Adrenal gland (tissue), 9 donors: ENCODE measurements at regions not wholly inside any gene's neighbourhood (a gene's known extent, or its start where the extent isn't known, plus 50 kb on each side); places are given as distances from the start of the nearest gene placed in this dataset.

ENCODE experiments used
- DNase-seq, 7 donors: peaks; one replicate each; pipeline ENCODE4 v3.0.0-alpha.2; 2019 to 2020
- H3K27ac ChIP-seq, 5 donors: fragments of 200-600 bp; sonication (generic) in 4 of 5; 1 replicate in 3 of 5; 2 replicates in 2 of 5; pipeline versions ENCODE4 v1.5.1 to v1.8.0; 2016 to 2020; ENCODE audit warnings: mild to moderate bottlenecking in 1 of 5
- H3K27me3 ChIP-seq: fragments of 200-600 bp; 2 replicates; pipeline ENCODE4 v1.8.0; 2021
- H3K36me3 ChIP-seq, 2 donors: fragments of 200-600 bp; replicated peaks in 1 of 2; 1 replicate in 1 of 2; 2 replicates in 1 of 2; pipeline versions ENCODE4 v1.5.1 to v1.8.0; 2018 to 2022
- H3K4me1 ChIP-seq, 2 donors: fragments of 200-600 bp; replicated peaks in 1 of 2; 1 replicate in 1 of 2; 2 replicates in 1 of 2; pipeline versions ENCODE4 v1.5.1 to v1.8.0; 2018 to 2021
- H3K4me3 ChIP-seq, 4 donors: fragments of 200-600 bp; sonication (generic) in 3 of 4; one replicate each; pipeline ENCODE4 v1.5.1; 2016 to 2018
- H3K9me3 ChIP-seq, 3 donors: fragments of 200-600 bp; sonication (generic) in 1 of 3; replicated peaks in 1 of 3; 1 replicate in 2 of 3; 2 replicates in 1 of 3; pipeline versions ENCODE4 v1.5.1 to v1.8.0; 2016 to 2021
- CTCF ChIP-seq, 6 experiments: fragments of 450-650 bp in 4 of 6; fragments of 200-600 bp in 2 of 6; sonication (generic) in 1 of 6; IDR thresholded peaks; 1 replicate in 5 of 6; 2 replicates in 1 of 6; pipeline versions ENCODE4 v1.5.1 to v1.8.0; 2016 to 2021; ENCODE audit warnings: antibody characterized with exemption in 6 of 6, mild to moderate bottlenecking in 2 of 6, moderate library complexity in 1 of 6
- POLR2A ChIP-seq, 2 donors: fragments of 450-650 bp; IDR thresholded peaks; one replicate each; pipeline ENCODE4 v1.6.1; 2017; ENCODE audit warnings: antibody characterized with exemption in 2 of 2, mild to moderate bottlenecking in 2 of 2, moderate library complexity in 1 of 2
- WGBS, 4 donors: extraction: QIAGEN DNeasy Blood & Tissue Kit in 2 of 4; methylation state at CpG; one replicate each; pipeline versions ENCODE4 v1.1.5 to v1.1.7; 2013 to 2017; 5-methylcytosine and 5-hydroxymethylcytosine counted together
- intact Hi-C, 2 donors: fragments of 100-400 bp; cut with DNase I; formaldehyde crosslinking; loops; one replicate each; pipeline versions ENCODE4 v1.14.1 to v1.15.0; 2022 to 2023
- donor health status: healthy with polysubstance abuse.
- donor health status: Bipolar disorder and iron deficiency.
- donor health status: DM: yes; HTN: yes; CAD: no.
- donor health status: DM: no; HTN: no; CAD: no.
- donor health status: DM: no; HTN: no; CAD: no.

GRCh38 chr16:86198206-86199118 lies 299.5 kb downstream of the IRF8 start:
- no peaks in the 10 kb centered on the region for H3K9me3 ChIP-seq
- TF ChIP-seq CTCF (IDR thresholded peaks at IDR 0.05) (no peak), POLR2A (IDR thresholded peaks at IDR 0.05) (no peak)
- H3K27me3 ChIP-seq, result peaks cover 47% of the 10 kb centered on the region
- no peaks in the 10 kb centered on the region for H3K36me3 ChIP-seq
- no peak overlapping the region for H3K4me3 ChIP-seq
- intact Hi-C loops, result no loop called here
- DNase-seq, result no peak
- no peaks in the 10 kb centered on the region for H3K4me1 ChIP-seq
- 14 to 31% (median 17%) methylated on average over 18 to 29 of the region's 29 CpGs for WGBS, 4 donors
- H3K27ac ChIP-seq, result no peak overlapping the region

GRCh38 chr16:86199182-86199581 lies 300.2 kb downstream of the IRF8 start:
- WGBS, 4 donors, result 16 to 25% (median 23%) methylated on average over 7 of the region's 7 CpGs

GRCh38 chr16:86199871-86200695 lies 301.1 kb downstream of the IRF8 start:
- no peak overlapping the region for H3K27ac ChIP-seq
- H3K36me3 ChIP-seq, result no peaks in the 10 kb centered on the region
- no peaks in the 10 kb centered on the region for H3K9me3 ChIP-seq
- H3K27me3 ChIP-seq, result peaks cover 34% of the 10 kb centered on the region
- no peak for TF ChIP-seq POLR2A (IDR thresholded peaks at IDR 0.05)
- TF ChIP-seq CTCF (IDR thresholded peaks at IDR 0.05), result no peak
- 38 to 49% (median 41%) methylated on average over 28 of the region's 28 CpGs for WGBS, 4 donors
- intact Hi-C loops, result no loop called here
- no peak overlapping the region for H3K4me3 ChIP-seq
- no peaks in the 10 kb centered on the region for H3K4me1 ChIP-seq
- DNase-seq, result no peak

More at GRCh38 chr16:86199182-86199581, 300.2 kb downstream of the IRF8 start:
- Histone ChIP-seq H3K4me1 (no peaks in the 10 kb centered on the region), H3K4me3 (no peak overlapping the region), H3K27ac (no peak overlapping the region), H3K9me3 (no peaks in the 10 kb centered on the region), H3K27me3 (peaks cover 43% of the 10 kb centered on the region), H3K36me3 (no peaks in the 10 kb centered on the region)
- DNase-seq, result no peak
- intact Hi-C loops, result no loop called here
- TF ChIP-seq POLR2A (IDR thresholded peaks at IDR 0.05) (no peak), CTCF (IDR thresholded peaks at IDR 0.05) (no peak)

- 49 to 67% (median 63%) methylated on average over 5 to 9 of the region's 9 CpGs for WGBS, 4 donors
- TF ChIP-seq CTCF (IDR thresholded peaks at IDR 0.05) (no peak), POLR2A (IDR thresholded peaks at IDR 0.05) (no peak)
- no peaks in the 10 kb centered on the region for H3K9me3 ChIP-seq
- no peak for DNase-seq
- no peaks in the 10 kb centered on the region for H3K36me3 ChIP-seq
- no peaks in the 10 kb centered on the region for H3K4me1 ChIP-seq
- intact Hi-C loops, result no loop called here
- no peak overlapping the region for H3K27ac ChIP-seq
- no peak overlapping the region for H3K4me3 ChIP-seq
- peaks cover 34% of the 10 kb centered on the region for H3K27me3 ChIP-seq
These were observed 301.8 kb downstream of the IRF8 start for GRCh38 chr16:86200722-86201121.
